H1 (cell line): ENCODE measurements at regions not wholly inside any gene's neighbourhood (a gene's known extent, or its start where the extent isn't known, plus 50 kb on each side); places are given as distances from the start of the nearest gene placed in this dataset.

ENCODE experiments used
- CTCF ChIA-PET: fragments of 300-600 bp; sonication (Branson Sonifier 250); formaldehyde crosslinking; loops from one replicate; lab custom pipeline; 2021; ENCODE audit not compliant: partially characterized antibody; lab: Charles Lee
- POLR2A ChIA-PET: fragments of 300-600 bp; sonication (Branson Sonifier 250); formaldehyde crosslinking; loops from one replicate; lab custom pipeline; 2021; ENCODE audit warnings: inconsistent platforms; ENCODE audit not compliant: partially characterized antibody; lab: Charles Lee
- DNase-seq, 2 experiments: peaks; one replicate each; pipeline versions ENCODE4 v3.0.0 to v3.0.0-alpha.2; 2010 to 2022; ENCODE audit warnings: low spot score in 2 of 2, low read depth in 1 of 2, mixed read lengths in 1 of 2
- FAIRE-seq: peaks from 2 replicates; lab custom pipeline; 2011; peaks lifted over from hg19 to GRCh38; lab: Jason Lieb, UNC
- H2AFZ ChIP-seq: 2 replicates; pipeline ENCODE4 v1.8.1; 2012; ENCODE audit warnings: low read length, inconsistent platforms
- H2AK5ac ChIP-seq: 2 replicates; pipeline ENCODE4 v1.6.1; 2013; ENCODE audit warnings: low read depth, low read length
- H2BK120ac ChIP-seq: replicated peaks from 2 replicates; pipeline ENCODE3; 2013; ENCODE audit warnings: low read depth, low read length, inconsistent platforms
- H2BK12ac ChIP-seq: 2 replicates; pipeline ENCODE4 v1.6.1; 2013; ENCODE audit warnings: low read depth, low read length
- H2BK15ac ChIP-seq: 2 replicates; pipeline ENCODE4 v1.6.1; 2013; ENCODE audit warnings: low read length
- H2BK20ac ChIP-seq: 2 replicates; pipeline ENCODE4 v1.6.1; 2013; ENCODE audit warnings: low read length
- H2BK5ac ChIP-seq: 2 replicates; pipeline ENCODE4 v1.6.1; 2013; ENCODE audit warnings: low read depth, low read length
- H3K14ac ChIP-seq: 2 replicates; pipeline ENCODE4 v1.6.1; 2013; ENCODE audit warnings: inconsistent platforms; ENCODE audit not compliant: insufficient read length
- H3K18ac ChIP-seq: 2 replicates; pipeline ENCODE4 v1.6.1; 2013; ENCODE audit warnings: low read length; ENCODE audit errors: extremely low read depth
- H3K23ac ChIP-seq: 2 replicates; pipeline ENCODE4 v1.6.1; 2013; ENCODE audit warnings: inconsistent platforms; ENCODE audit not compliant: insufficient read length
- H3K23me2 ChIP-seq: 2 replicates; pipeline ENCODE4 v1.6.1; 2013; ENCODE audit warnings: low read depth, low read length
- H3K27ac ChIP-seq: 2 replicates; pipeline ENCODE4 v1.6.1; 2011; ENCODE audit warnings: low read depth, low read length, inconsistent platforms
- H3K27me3 ChIP-seq, 4 experiments: replicated peaks in 1 of 4; 1 replicate in 1 of 4; 2 replicates in 3 of 4; pipeline versions ENCODE4 v1.6.1 to v1.8.1; 2011 to 2013; ENCODE audit warnings: low read length in 3 of 4, mild to moderate bottlenecking in 3 of 4, inconsistent platforms in 2 of 4, mixed read lengths in 2 of 4, moderate library complexity in 1 of 4; ENCODE audit not compliant: control insufficient read depth in 3 of 4, insufficient read depth in 3 of 4; ENCODE audit errors: extremely low read depth in 1 of 4
- H3K36me3 ChIP-seq, 4 experiments: 2 replicates each; pipeline versions ENCODE4 v1.6.1 to v1.8.1; 2011 to 2013; ENCODE audit warnings: mild to moderate bottlenecking in 4 of 4, low read length in 3 of 4, moderate library complexity in 2 of 4, control low read depth in 1 of 4, inconsistent platforms in 1 of 4; ENCODE audit not compliant: insufficient read depth in 4 of 4, control insufficient read depth in 2 of 4
- H3K4ac ChIP-seq: replicated peaks from 2 replicates; pipeline ENCODE3; 2013; ENCODE audit warnings: low read length, low read depth, mixed read lengths, inconsistent platforms; ENCODE audit not compliant: insufficient read length
- H3K4me1 ChIP-seq, 4 experiments: replicated peaks in 1 of 4; 1 replicate in 1 of 4; 2 replicates in 3 of 4; pipeline versions ENCODE4 v1.6.1 to v1.8.1; 2011 to 2013; ENCODE audit warnings: low read length in 3 of 4, inconsistent platforms in 2 of 4, mixed read lengths in 1 of 4; ENCODE audit not compliant: insufficient read depth in 4 of 4, control insufficient read depth in 3 of 4
- H3K4me2 ChIP-seq, 2 experiments: 2 replicates each; pipeline versions ENCODE4 v1.6.1 to v1.8.1; 2011 to 2013; ENCODE audit warnings: low read depth in 2 of 2, low read length in 2 of 2, control low read depth in 1 of 2, inconsistent platforms in 1 of 2, mild to moderate bottlenecking in 1 of 2; ENCODE audit not compliant: insufficient read depth in 1 of 2
- H3K4me3 ChIP-seq, 4 experiments: fragments of 200-600, 300-600 bp in 1 of 4; sonication (generic), shearing (Covaris generic), sonication (Bioruptor Twin) in 1 of 4; 2 replicates each; pipeline versions ENCODE4 v1.5.1 to v1.8.1; 2011 to 2016; ENCODE audit warnings: low read length in 4 of 4, low read depth in 3 of 4, control low read depth in 2 of 4, inconsistent platforms in 2 of 4, mild to moderate bottlenecking in 2 of 4, mixed read lengths in 1 of 4, moderate library complexity in 1 of 4; ENCODE audit not compliant: insufficient read depth in 2 of 4; ENCODE audit errors: extremely low read depth in 1 of 4
- H3K56ac ChIP-seq: replicated peaks from 2 replicates; pipeline ENCODE3; 2013; ENCODE audit warnings: low read depth, mild to moderate bottlenecking, mixed read lengths, low read length, inconsistent platforms; ENCODE audit not compliant: insufficient read length
- H3K79me1 ChIP-seq: 2 replicates; pipeline ENCODE4 v1.6.1; 2013; ENCODE audit warnings: low read depth, low read length, control low read depth
- H3K79me2 ChIP-seq, 2 experiments: 2 replicates each; pipeline versions ENCODE4 v1.6.1 to v1.8.1; 2012 to 2013; ENCODE audit warnings: low read length in 2 of 2, mild to moderate bottlenecking in 2 of 2, inconsistent platforms in 1 of 2; ENCODE audit not compliant: insufficient read depth in 2 of 2, control insufficient read depth in 1 of 2
- H3K9ac ChIP-seq, 4 experiments: replicated peaks in 1 of 4; 1 replicate in 1 of 4; 2 replicates in 3 of 4; pipeline versions ENCODE4 v1.6.1 to v1.8.1; 2011 to 2013; ENCODE audit warnings: low read depth in 3 of 4, low read length in 3 of 4, control low read depth in 2 of 4, mild to moderate bottlenecking in 2 of 4, moderate library complexity in 2 of 4, inconsistent platforms in 1 of 4; ENCODE audit errors: extremely low read depth in 1 of 4
- H3K9me3 ChIP-seq, 2 experiments: 2 replicates each; pipeline versions ENCODE4 v1.6.1 to v1.8.1; 2012 to 2013; ENCODE audit warnings: mild to moderate bottlenecking in 2 of 2, moderate library complexity in 2 of 2, control low read depth in 1 of 2, inconsistent platforms in 1 of 2, low read depth in 1 of 2, low read length in 1 of 2, mixed read lengths in 1 of 2; ENCODE audit not compliant: insufficient read depth in 2 of 2
- H4K20me1 ChIP-seq, 2 experiments: replicated peaks in 1 of 2; 2 replicates each; pipeline versions ENCODE3 to v1.8.1; 2011 to 2013; ENCODE audit warnings: inconsistent platforms in 2 of 2, low read length in 2 of 2, mild to moderate bottlenecking in 1 of 2; ENCODE audit not compliant: insufficient read depth in 2 of 2, control insufficient read depth in 1 of 2
- H4K5ac ChIP-seq: 2 replicates; pipeline ENCODE4 v1.6.1; 2013; ENCODE audit warnings: low read length, low read depth, mixed read lengths, inconsistent platforms; ENCODE audit not compliant: insufficient read length
- H4K8ac ChIP-seq: 2 replicates; pipeline ENCODE4 v1.8.0; 2013; ENCODE audit warnings: mild to moderate bottlenecking, moderate library complexity, low read length, inconsistent platforms; ENCODE audit not compliant: insufficient read depth; ENCODE audit errors: extremely low read depth
- H4K91ac ChIP-seq: replicated peaks from 2 replicates; pipeline ENCODE3; 2013; ENCODE audit warnings: low read length, mixed read lengths, inconsistent platforms; ENCODE audit not compliant: insufficient read length
- CEBPB ChIP-seq: IDR thresholded peaks from 2 replicates; pipeline ENCODE4 v1.6.1; 2012; ENCODE audit warnings: low read depth, low read length
- CTBP2 ChIP-seq: IDR thresholded peaks from 2 replicates; pipeline ENCODE4 v1.7.0; 2011; ENCODE audit warnings: borderline replicate concordance, mild to moderate bottlenecking, moderate library complexity, mixed read lengths, low read length; ENCODE audit not compliant: insufficient read depth, insufficient read length
- FOSL1 ChIP-seq: IDR thresholded peaks from 2 replicates; pipeline ENCODE4 v1.6.1; 2011; ENCODE audit warnings: mild to moderate bottlenecking, low read depth, low read length, moderate library complexity; ENCODE audit not compliant: insufficient read depth
- GABPA ChIP-seq: IDR thresholded peaks from 2 replicates; pipeline ENCODE4 v1.6.1; 2011; ENCODE audit warnings: mild to moderate bottlenecking, low read length, moderate library complexity, borderline replicate concordance; ENCODE audit not compliant: insufficient read depth
- KDM1A ChIP-seq: fragments of 200-600, 300-600 bp; sonication (generic); IDR thresholded peaks from 2 replicates; pipeline ENCODE4 v1.7.1; 2016; ENCODE audit warnings: mild to moderate bottlenecking, low read length, borderline replicate concordance
- KDM5A ChIP-seq: fragments of 200-600 bp; IDR thresholded peaks from 2 replicates; pipeline ENCODE4 v1.7.1; 2012; ENCODE audit warnings: mild to moderate bottlenecking, low read length, inconsistent platforms, mixed read lengths
- POLR2A ChIP-seq, 2 experiments: IDR thresholded peaks; 1 replicate in 1 of 2; 2 replicates in 1 of 2; pipeline ENCODE4 v1.6.1; 2011; ENCODE audit warnings: low read depth in 2 of 2, low read length in 2 of 2, mild to moderate bottlenecking in 2 of 2; ENCODE audit errors: control extremely low read depth in 1 of 2
- RNF2 ChIP-seq: fragments of 200-900, 300-1000 bp; sonication (generic); IDR thresholded peaks from 2 replicates; pipeline ENCODE4 v1.7.1; 2016; ENCODE audit warnings: borderline replicate concordance, low read depth, mild to moderate bottlenecking, antibody characterized with exemption, low read length; ENCODE audit not compliant: poor library complexity, severe bottlenecking; ENCODE audit errors: missing control alignments
- SIRT6 ChIP-seq: IDR thresholded peaks from one replicate; pipeline ENCODE4 v1.7.1; 2012; ENCODE audit warnings: low read length, inconsistent platforms
- SIX5 ChIP-seq: IDR thresholded peaks from 2 replicates; pipeline ENCODE4 v1.6.1; 2011; ENCODE audit warnings: mild to moderate bottlenecking, low read depth, low read length
- SP2 ChIP-seq: IDR thresholded peaks from 2 replicates; pipeline ENCODE4 v1.6.1; 2012; ENCODE audit warnings: mild to moderate bottlenecking, low read length, inconsistent platforms
- SUZ12 ChIP-seq: fragments of 200-600 bp; sonication (generic); IDR thresholded peaks from 2 replicates; pipeline ENCODE4 v1.6.1; 2012; ENCODE audit warnings: mild to moderate bottlenecking, inconsistent platforms, low read length, moderate library complexity, mixed read lengths
- TEAD4 ChIP-seq: IDR thresholded peaks from 2 replicates; pipeline ENCODE4 v1.6.1; 2012; ENCODE audit warnings: low read depth, low read length, inconsistent platforms, mixed read lengths
- TF ChIP-seq, protein P1 (sequence below): IDR thresholded peaks from 2 replicates; pipeline ENCODE4 v1.6.1; 2011; ENCODE audit warnings: low read length, improper control_type of control experiment
- TF ChIP-seq, protein P2 (sequence below): IDR thresholded peaks from 2 replicates; pipeline ENCODE4 v1.6.1; 2011; ENCODE audit warnings: low read depth, mild to moderate bottlenecking, low read length; ENCODE audit not compliant: insufficient read depth

DNA sequence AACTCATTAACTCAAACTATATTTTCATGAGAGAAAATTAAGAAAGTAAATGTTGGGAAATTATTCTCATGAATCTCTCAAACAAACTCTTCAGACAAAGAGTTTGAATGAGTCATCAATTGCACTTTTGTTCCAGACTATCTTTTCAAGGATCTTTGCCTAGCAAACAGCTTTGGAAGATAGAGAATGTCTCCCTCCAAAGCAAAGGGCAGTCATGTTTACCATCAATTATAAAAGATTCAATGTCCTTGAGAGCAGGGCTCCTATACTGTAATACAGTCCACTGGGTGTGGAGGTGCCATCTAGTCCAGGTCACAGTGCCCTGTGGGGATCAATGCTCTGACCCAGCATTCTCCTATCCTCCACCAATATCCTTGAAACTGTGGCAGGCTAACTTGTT, 1429.3 kb downstream of the EFNA5 start:
- Histone ChIP-seq H3K23ac (no peak overlapping the region), H3K36me3 (no peaks in the 10 kb centered on the region), H2BK20ac (no peak overlapping the region), H2BK15ac (no peak overlapping the region), H3K9ac (no peak overlapping the region), H3K27me3 (no peaks in the 10 kb centered on the region), H3K4ac (no peak overlapping the region), H4K91ac (no peak overlapping the region), H4K5ac (no peak overlapping the region), H3K4me1 (no peaks in the 10 kb centered on the region), H3K9me3 (peaks cover 0 to 5% of the 10 kb centered on the region in 2 experiments; a peak in 1 of 4 replicates), H3K56ac (no peak overlapping the region), H3K79me2 (no peaks in the 10 kb centered on the region), H3K4me2 (no peak overlapping the region), H2AFZ (0 out of 2 replicates have a peak overlapping the region, but pooled peaks have one; percentile 66), H3K14ac (no peak overlapping the region), H2BK5ac (no peak overlapping the region), H2BK120ac (no peak overlapping the region), H3K18ac (no peak overlapping the region), H2BK12ac (no peak overlapping the region), H4K20me1 (no peaks in the 10 kb centered on the region), H3K79me1 (no peaks in the 10 kb centered on the region), H3K4me3 (no peak overlapping the region), H3K23me2 (no peaks in the 10 kb centered on the region), H4K8ac (no peak overlapping the region), H3K27ac (no peak overlapping the region), H2AK5ac (no peak overlapping the region)
- ChIA-PET CTCF (interaction anchor here (0.9 kb wide), 1 partner anchor 28 kb away, joined by 4 read pairs; no protein-coding TSS in a partner anchor), POLR2A (no interaction called here)
- FAIRE-seq (no peak), DNase-seq (no peak)
- TF ChIP-seq SIX5 (no peak), RNF2 (no peak), TEAD4 (no peak), CEBPB (no peak), SP2 (no peak), KDM5A (no peak), FOSL1 (no peak), KDM1A (no peak), CTBP2 (no peak), SIRT6 (no peak), POLR2A (IDR thresholded peaks at IDR 0.05; ENCODE audit: control extremely low read depth in 1 of 2, low read depth in 2 of 2, low read length in 2 of 2) (no peak), SUZ12 (no peak), GABPA (no peak)
- TF ChIP-seq, protein P1, sequence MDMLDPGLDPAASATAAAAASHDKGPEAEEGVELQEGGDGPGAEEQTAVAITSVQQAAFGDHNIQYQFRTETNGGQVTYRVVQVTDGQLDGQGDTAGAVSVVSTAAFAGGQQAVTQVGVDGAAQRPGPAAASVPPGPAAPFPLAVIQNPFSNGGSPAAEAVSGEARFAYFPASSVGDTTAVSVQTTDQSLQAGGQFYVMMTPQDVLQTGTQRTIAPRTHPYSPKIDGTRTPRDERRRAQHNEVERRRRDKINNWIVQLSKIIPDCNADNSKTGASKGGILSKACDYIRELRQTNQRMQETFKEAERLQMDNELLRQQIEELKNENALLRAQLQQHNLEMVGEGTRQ = no peak
- TF ChIP-seq, protein P2, sequence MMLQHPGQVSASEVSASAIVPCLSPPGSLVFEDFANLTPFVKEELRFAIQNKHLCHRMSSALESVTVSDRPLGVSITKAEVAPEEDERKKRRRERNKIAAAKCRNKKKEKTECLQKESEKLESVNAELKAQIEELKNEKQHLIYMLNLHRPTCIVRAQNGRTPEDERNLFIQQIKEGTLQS = no peak
